ENCODE measurements at regions not wholly inside any gene's neighbourhood (a gene's known extent, or its start where the extent isn't known, plus 50 kb on each side); places are given as distances from the start of the nearest gene placed in this dataset.

- H3K27ac ChIP-seq, result no peak overlapping the region
- no peaks in the 10 kb centered on the region for H3K9me2 ChIP-seq (replicated peaks; ENCODE audit: insufficient read depth)
- H3K9me3 ChIP-seq (ENCODE audit: low read depth), result no peaks in the 10 kb centered on the region
- DNase-seq (ENCODE audit: low spot score), result no peak
- 50% methylated on average over 8 of the region's 8 CpGs for WGBS (ENCODE audit: low lambda C conversion rate, missing lambda C conversion rate)
- H3K27me3 ChIP-seq, result no peaks in the 10 kb centered on the region
- H3K4me2 ChIP-seq, result peak overlapping the region; percentile 4
- H2AFZ ChIP-seq, result peak overlapping the region; percentile 3
- H3K4me1 ChIP-seq (ENCODE audit: insufficient read depth), result peaks cover 10% of the 10 kb centered on the region
- no peaks in the 10 kb centered on the region for H3K36me3 ChIP-seq (replicated peaks; ENCODE audit: insufficient read depth, low read depth)
- no peaks in the 10 kb centered on the region for H3K79me2 ChIP-seq
- H4K20me1 ChIP-seq (ENCODE audit: insufficient read depth, poor library complexity, severe bottlenecking), result no peaks in the 10 kb centered on the region
- H3K4me3 ChIP-seq, result no peak overlapping the region
- TF ChIP-seq EZH2 (IDR thresholded peaks at IDR 0.05; ENCODE audit: borderline replicate concordance) (no peak), EZH2phosphoT487 (IDR thresholded peaks at IDR 0.05; ENCODE audit: low read depth, severe bottlenecking, unreplicated experiment) (no peak), CTCF (IDR thresholded peaks at IDR 0.05; ENCODE audit: poor library complexity) (no peak)
These were observed 1765.0 kb upstream of the FLRT2 start for GRCh38 chr14:83764656-83765599.

- 90% methylated on average over 1 of the region's 1 CpG for WGBS (ENCODE audit: low lambda C conversion rate, missing lambda C conversion rate)
- TF ChIP-seq EZH2 (IDR thresholded peaks at IDR 0.05; ENCODE audit: borderline replicate concordance) (no peak), EZH2phosphoT487 (IDR thresholded peaks at IDR 0.05; ENCODE audit: low read depth, severe bottlenecking, unreplicated experiment) (no peak), CTCF (IDR thresholded peaks at IDR 0.05; ENCODE audit: poor library complexity) (no peak)
- no peaks in the 10 kb centered on the region for H3K27me3 ChIP-seq
- H3K36me3 ChIP-seq (replicated peaks; ENCODE audit: insufficient read depth, low read depth), result no peaks in the 10 kb centered on the region
- no peaks in the 10 kb centered on the region for H3K79me2 ChIP-seq
- H2AFZ ChIP-seq, result no peak overlapping the region
- H4K20me1 ChIP-seq (ENCODE audit: insufficient read depth, poor library complexity, severe bottlenecking), result no peaks in the 10 kb centered on the region
- no peaks in the 10 kb centered on the region for H3K9me3 ChIP-seq (ENCODE audit: low read depth)
- H3K4me1 ChIP-seq (ENCODE audit: insufficient read depth), result no peaks in the 10 kb centered on the region
- no peaks in the 10 kb centered on the region for H3K9me2 ChIP-seq (replicated peaks; ENCODE audit: insufficient read depth)
- no peak overlapping the region for H3K27ac ChIP-seq
- no peak for DNase-seq (ENCODE audit: low spot score)
- H3K4me3 ChIP-seq, result no peak overlapping the region
- no peak overlapping the region for H3K4me2 ChIP-seq
These were observed 1752.4 kb upstream of the FLRT2 start for GRCh38 chr14:83777516-83777915.

- Histone ChIP-seq H3K79me2 (no peaks in the 10 kb centered on the region), H3K4me3 (no peak overlapping the region), H3K27ac (no peak overlapping the region), H4K20me1 (ENCODE audit: insufficient read depth, poor library complexity, severe bottlenecking) (no peaks in the 10 kb centered on the region), H2AFZ (no peak overlapping the region), H3K4me2 (no peak overlapping the region), H3K27me3 (no peaks in the 10 kb centered on the region), H3K4me1 (ENCODE audit: insufficient read depth) (no peaks in the 10 kb centered on the region), H3K9me3 (ENCODE audit: low read depth) (no peaks in the 10 kb centered on the region), H3K36me3 (replicated peaks; ENCODE audit: insufficient read depth, low read depth) (no peaks in the 10 kb centered on the region), H3K9me2 (replicated peaks; ENCODE audit: insufficient read depth) (no peaks in the 10 kb centered on the region)
- WGBS (ENCODE audit: low lambda C conversion rate, missing lambda C conversion rate), result 38% methylated on average over 2 of the region's 2 CpGs
- TF ChIP-seq CTCF (IDR thresholded peaks at IDR 0.05; ENCODE audit: poor library complexity), result no peak
- no peak for TF ChIP-seq EZH2phosphoT487 (IDR thresholded peaks at IDR 0.05; ENCODE audit: low read depth, severe bottlenecking, unreplicated experiment)
- TF ChIP-seq EZH2 (IDR thresholded peaks at IDR 0.05; ENCODE audit: borderline replicate concordance), result no peak
- DNase-seq (ENCODE audit: low spot score), result peak; percentile 12
These were observed 1750.7 kb upstream of the FLRT2 start for GRCh38 chr14:83779266-83779665.
